SK-N-MC (cell line): ENCODE measurements at regions not wholly inside any gene's neighbourhood (a gene's known extent, or its start where the extent isn't known, plus 50 kb on each side); places are given as distances from the start of the nearest gene placed in this dataset.

Experiments
- DNase-seq: peaks from one replicate; pipeline ENCODE4 v3.0.0-alpha.2; 2011; ENCODE audit warnings: low read depth, low spot score
- H3K27ac ChIP-seq: fragments of 200-600 bp; sonication (generic); 2 replicates; pipeline ENCODE4 v1.5.1; 2016; ENCODE audit warnings: mixed run types
- H3K36me3 ChIP-seq: fragments of 200-600 bp; sonication (generic); 2 replicates; pipeline ENCODE4 v1.6.1; 2017; ENCODE audit warnings: antibody characterized with exemption, low read length, mixed read lengths; ENCODE audit not compliant: insufficient read depth
- H3K4me3 ChIP-seq: fragments of 200-600 bp; sonication (generic); 2 replicates; pipeline ENCODE4 v1.5.1; 2016
- H3K9ac ChIP-seq: fragments of 200-600 bp; sonication (generic); 2 replicates; pipeline ENCODE4 v1.8.0; 2017; ENCODE audit warnings: mixed run types, mixed read lengths; ENCODE audit not compliant: insufficient read length
- H3K9me3 ChIP-seq: fragments of 200-600 bp; sonication (generic); 2 replicates; pipeline ENCODE4 v1.6.1; 2017; ENCODE audit warnings: low read depth, mild to moderate bottlenecking, antibody characterized with exemption, low read length, moderate library complexity, mixed read lengths
- EZH2 ChIP-seq: fragments of 200-600 bp; sonication (generic); IDR thresholded peaks from one replicate; pipeline ENCODE4 v1.6.1; 2017; ENCODE audit warnings: antibody characterized with exemption
- FOXP2 ChIP-seq: optimal IDR thresholded peaks from 2 replicates; pipeline ENCODE3; 2011; ENCODE audit warnings: mild to moderate bottlenecking, moderate library complexity; ENCODE audit not compliant: insufficient read depth; ENCODE audit errors: extremely low read length, control extremely low read depth
- POLR2AphosphoS5 ChIP-seq: IDR thresholded peaks from 2 replicates; pipeline ENCODE4 v1.6.1; 2012; ENCODE audit warnings: mild to moderate bottlenecking, low read depth, low read length, borderline replicate concordance

DNA sequence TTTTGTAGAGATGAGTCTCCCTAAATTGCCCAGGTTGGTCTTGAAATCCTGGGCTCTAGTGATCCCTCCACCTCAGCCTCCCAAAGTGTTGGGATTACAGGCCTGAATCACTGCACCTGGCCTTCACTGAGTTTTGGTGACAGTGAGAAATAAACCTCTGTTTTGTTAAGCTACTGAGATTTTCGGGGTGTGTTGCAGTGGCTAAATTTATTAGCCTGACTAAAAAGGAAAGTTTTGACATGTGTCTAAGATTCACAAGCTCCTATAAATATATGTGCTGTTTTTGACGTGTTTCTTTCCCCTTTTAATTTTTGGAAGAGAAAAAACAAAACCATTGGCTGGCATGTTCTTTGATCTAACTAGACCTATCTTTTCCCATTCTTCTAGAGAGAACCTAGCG is 190.5 kb upstream of the MC4R start:
- Histone ChIP-seq H3K27ac (no peak overlapping the region), H3K4me3 (no peak overlapping the region)
- DNase-seq = no peak

DNA sequence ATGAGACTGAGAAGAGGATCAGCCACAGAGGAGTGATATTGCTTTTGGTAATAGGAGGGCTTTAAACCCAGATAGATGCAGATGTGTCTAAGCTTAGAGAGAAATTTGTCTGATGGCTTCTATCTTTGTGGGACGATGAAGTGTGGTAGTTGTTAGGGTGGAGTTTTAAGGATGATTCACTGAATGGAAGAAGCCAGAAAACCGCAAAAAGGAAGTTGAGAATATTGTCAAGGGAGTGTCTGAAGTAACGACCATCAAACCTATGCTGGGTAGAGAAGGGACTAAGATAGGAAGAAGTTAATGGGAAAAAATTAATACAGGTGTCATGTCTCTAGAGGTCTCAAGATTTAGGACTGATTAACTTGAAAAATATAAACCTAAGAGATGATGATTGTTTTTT is 195.6 kb upstream of the MC4R start:
- no peak overlapping the region for H3K27ac ChIP-seq
- TF ChIP-seq FOXP2 = no peak
- no peak for TF ChIP-seq POLR2AphosphoS5
- TF ChIP-seq EZH2 = no peak
- H3K36me3 ChIP-seq = no peaks in the 10 kb centered on the region
- no peak for DNase-seq
- H3K4me3 ChIP-seq = no peak overlapping the region
- H3K9me3 ChIP-seq = no peaks in the 10 kb centered on the region
- H3K9ac ChIP-seq = no peak overlapping the region

More for the DNA sequence above, 190.5 kb upstream of the MC4R start:
- no peaks in the 10 kb centered on the region for H3K9me3 ChIP-seq
- no peaks in the 10 kb centered on the region for H3K36me3 ChIP-seq
- TF ChIP-seq EZH2 (no peak), POLR2AphosphoS5 (no peak), FOXP2 (no peak)
- H3K9ac ChIP-seq = no peak overlapping the region

DNA sequence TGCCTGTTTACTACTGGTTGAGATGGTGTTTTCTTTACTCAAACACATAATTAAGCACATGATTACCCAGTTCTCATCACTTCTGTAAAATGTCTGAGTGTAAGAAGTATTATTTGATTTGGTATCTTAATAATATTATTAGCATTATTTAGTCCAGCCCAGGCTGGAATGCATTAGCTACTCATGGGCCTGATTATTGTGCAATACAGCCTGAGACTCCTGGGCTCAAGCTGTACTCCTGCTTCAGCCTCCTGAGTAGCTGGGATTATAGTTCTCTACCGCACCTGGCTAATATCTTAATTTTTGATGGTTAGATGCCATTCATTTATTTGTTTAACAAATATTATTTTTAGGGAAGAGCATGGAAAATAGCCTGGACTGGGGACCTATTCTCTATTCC is 197.6 kb upstream of the MC4R start:
- no peak overlapping the region for H3K9ac ChIP-seq
- no peak overlapping the region for H3K27ac ChIP-seq
- H3K36me3 ChIP-seq = no peaks in the 10 kb centered on the region
- DNase-seq = no peak
- H3K9me3 ChIP-seq = no peaks in the 10 kb centered on the region
- no peak overlapping the region for H3K4me3 ChIP-seq
- TF ChIP-seq POLR2AphosphoS5 (no peak), EZH2 (no peak), FOXP2 (no peak)

DNA sequence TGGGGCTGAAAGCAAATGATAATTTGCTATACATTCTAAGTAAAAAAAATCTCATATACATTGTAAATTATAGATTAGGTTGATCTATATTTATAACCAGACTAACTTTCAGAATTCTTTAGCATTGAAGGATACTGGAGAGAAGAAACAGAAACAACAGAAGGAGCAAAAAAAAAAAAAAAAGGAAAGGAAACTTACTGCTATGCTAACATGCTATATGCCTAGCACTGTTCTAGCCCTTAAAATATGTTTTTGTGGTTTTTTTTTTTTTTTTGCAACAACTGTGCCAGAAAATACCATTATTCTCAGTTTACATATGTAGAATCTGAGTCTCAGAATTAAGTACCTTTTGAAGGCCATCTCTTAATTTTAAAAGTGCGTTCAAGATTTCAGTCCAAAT is 204.9 kb upstream of the MC4R start:
- Histone ChIP-seq H3K9me3 (no peaks in the 10 kb centered on the region), H3K36me3 (no peaks in the 10 kb centered on the region), H3K9ac (no peak overlapping the region), H3K4me3 (no peak overlapping the region), H3K27ac (no peak overlapping the region)
- DNase-seq = no peak
- no peak for TF ChIP-seq EZH2
- TF ChIP-seq POLR2AphosphoS5 = no peak
- TF ChIP-seq FOXP2 = no peak

DNA sequence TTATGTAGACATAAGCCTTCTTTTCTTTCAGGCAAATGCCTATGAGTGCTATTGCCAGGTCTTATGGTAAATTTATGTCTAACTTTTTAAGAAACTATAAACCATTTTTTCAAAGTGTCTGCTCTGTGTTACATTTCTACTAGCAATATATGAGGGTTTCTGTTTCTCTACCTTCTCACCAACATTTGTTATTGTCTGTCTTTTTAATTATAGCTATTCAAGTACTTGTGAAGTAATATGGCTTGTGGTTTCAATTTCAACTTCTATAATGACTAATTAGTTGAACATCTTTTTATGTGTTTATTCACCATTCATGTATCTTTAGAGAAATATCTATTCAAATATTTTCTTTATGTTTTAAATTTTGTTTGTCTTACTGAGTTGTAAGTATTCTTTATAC is 213.1 kb upstream of the MC4R start:
- Histone ChIP-seq H3K9ac (no peak overlapping the region), H3K4me3 (no peak overlapping the region), H3K27ac (no peak overlapping the region), H3K9me3 (no peaks in the 10 kb centered on the region), H3K36me3 (no peaks in the 10 kb centered on the region)
- no peak for DNase-seq
- TF ChIP-seq EZH2 (no peak), FOXP2 (no peak)

DNA sequence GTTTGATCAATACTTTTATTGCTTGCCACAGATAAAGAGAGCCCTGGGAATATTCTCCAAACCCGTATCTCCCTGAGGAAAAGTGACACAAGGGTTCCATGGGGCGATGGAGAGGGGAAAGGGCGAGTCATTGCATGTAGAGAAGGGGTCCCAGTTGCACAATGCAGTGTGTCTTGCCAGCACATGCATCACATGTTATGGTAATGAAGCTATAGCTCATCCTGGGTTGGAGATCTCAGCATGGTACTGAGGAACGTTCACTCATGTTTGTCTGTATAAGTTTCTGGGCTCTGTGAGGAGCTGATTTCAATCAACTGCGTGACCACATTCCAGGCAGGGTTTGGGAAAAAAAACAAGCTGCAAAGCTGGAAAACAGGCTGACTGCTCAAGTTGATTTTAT is 220.7 kb upstream of the MC4R start:
- no peaks in the 10 kb centered on the region for H3K36me3 ChIP-seq
- TF ChIP-seq FOXP2 (no peak), EZH2 (no peak), POLR2AphosphoS5 (no peak)
- no peak overlapping the region for H3K4me3 ChIP-seq
- no peak overlapping the region for H3K9ac ChIP-seq
- H3K9me3 ChIP-seq = no peaks in the 10 kb centered on the region
- H3K27ac ChIP-seq = no peak overlapping the region
- DNase-seq = no peak

DNA sequence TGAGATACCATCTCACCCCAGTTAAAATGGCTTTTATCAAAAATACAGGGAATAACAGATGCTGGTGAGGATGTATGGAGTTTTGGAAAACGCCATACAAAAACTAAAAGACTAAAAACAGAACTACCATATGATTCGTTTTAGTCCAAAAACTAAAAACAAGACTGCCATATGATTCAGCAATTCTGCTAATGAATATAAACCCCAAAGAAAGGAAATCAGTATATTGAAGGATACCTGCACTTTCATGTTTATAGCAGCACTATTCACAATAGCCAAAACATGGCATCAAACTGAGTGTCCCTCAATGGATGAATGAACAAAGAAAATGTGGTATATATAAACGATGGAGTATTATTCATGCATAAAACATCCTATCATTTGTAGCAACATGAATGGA is 224.4 kb upstream of the MC4R start:
- Histone ChIP-seq H3K27ac (no peak overlapping the region), H3K4me3 (no peak overlapping the region), H3K36me3 (no peaks in the 10 kb centered on the region), H3K9ac (no peak overlapping the region), H3K9me3 (no peaks in the 10 kb centered on the region)
- no peak for DNase-seq
- no peak for TF ChIP-seq POLR2AphosphoS5
- no peak for TF ChIP-seq EZH2
- no peak for TF ChIP-seq FOXP2

DNA sequence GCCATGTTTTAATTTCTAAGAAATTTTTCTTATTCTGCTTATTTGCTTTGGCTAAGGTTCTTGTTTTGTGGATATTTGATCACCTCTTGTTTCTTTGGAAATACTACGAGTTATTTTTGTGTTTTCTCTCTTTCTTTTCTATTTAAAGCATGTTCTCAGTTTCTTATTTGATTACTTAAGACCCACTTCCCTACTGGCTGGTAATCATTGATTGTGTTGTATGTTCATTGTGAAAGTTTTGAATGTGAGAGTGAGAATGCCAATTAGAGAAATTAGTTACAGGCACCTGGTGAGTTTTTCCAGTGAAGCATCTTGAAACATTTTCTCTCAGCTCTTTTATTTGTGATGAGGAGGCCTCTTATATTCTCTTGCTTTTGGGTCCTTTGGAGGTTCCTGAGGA is 226.7 kb upstream of the MC4R start:
- Histone ChIP-seq H3K9ac (no peak overlapping the region), H3K27ac (no peak overlapping the region), H3K4me3 (no peak overlapping the region), H3K9me3 (no peaks in the 10 kb centered on the region), H3K36me3 (no peaks in the 10 kb centered on the region)
- TF ChIP-seq EZH2 = no peak
- DNase-seq = no peak

DNA sequence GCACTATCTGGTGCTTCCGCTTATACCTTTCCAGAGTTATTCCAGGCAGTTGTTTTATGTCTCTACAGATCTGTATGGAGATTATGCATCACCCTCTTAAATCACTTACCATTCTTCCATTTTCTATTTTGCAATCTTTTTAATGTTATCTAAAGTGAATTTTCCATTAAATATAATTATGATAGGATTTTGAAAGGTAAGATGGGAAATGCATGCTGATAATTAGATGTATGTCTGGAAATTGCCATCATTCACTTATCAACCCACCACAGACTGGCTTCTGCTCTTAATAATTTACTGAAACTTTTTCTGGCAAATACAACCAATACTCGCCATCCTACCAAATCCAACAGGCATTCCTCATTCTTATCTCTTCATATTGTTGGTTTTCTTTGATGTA is 227.4 kb upstream of the MC4R start:
- H3K27ac ChIP-seq = no peak overlapping the region
- H3K4me3 ChIP-seq = no peak overlapping the region
- no peak for DNase-seq
- no peak overlapping the region for H3K9ac ChIP-seq
- no peaks in the 10 kb centered on the region for H3K9me3 ChIP-seq
- H3K36me3 ChIP-seq = no peaks in the 10 kb centered on the region
- no peak for TF ChIP-seq FOXP2
- TF ChIP-seq POLR2AphosphoS5 = no peak
- TF ChIP-seq EZH2 = no peak
